Calu3 (cell line): ENCODE measurements at regions not wholly inside any gene's neighbourhood (a gene's known extent, or its start where the extent isn't known, plus 50 kb on each side); places are given as distances from the start of the nearest gene placed in this dataset.

Source experiments
- BruUV-seq: library from RNA; stranded (reverse); fragments of 400-500 nt; replicated peaks from 2 replicates; lab custom pipeline; 2021; lab: Mats Ljungman, UMichigan
- CTCF ChIA-PET: fragments of 300-600 bp; sonication (Branson Sonifier 250); formaldehyde crosslinking; loops from one replicate; lab custom pipeline; 2022; ENCODE audit warnings: antibody characterized with exemption; lab: Charles Lee
- DNase-seq: peaks from one replicate; pipeline ENCODE4 v3.0.0; 2022
- H3K27ac Mint-ChIP-seq: one replicate; pipeline ENCODE4 v1.8.0; 2022; ENCODE audit warnings: mixed read lengths; ENCODE audit not compliant: unreplicated experiment
- H3K27me3 Mint-ChIP-seq: one replicate; pipeline ENCODE4 v1.8.0; 2022; ENCODE audit warnings: mixed read lengths; ENCODE audit not compliant: unreplicated experiment
- H3K36me3 Mint-ChIP-seq: one replicate; pipeline ENCODE4 v1.8.0; 2022; ENCODE audit warnings: mild to moderate bottlenecking, moderate library complexity, mixed read lengths; ENCODE audit not compliant: insufficient read depth, unreplicated experiment
- H3K4me1 Mint-ChIP-seq: one replicate; pipeline ENCODE4 v1.8.0; 2022; ENCODE audit warnings: mild to moderate bottlenecking, low read depth, mixed read lengths; ENCODE audit not compliant: unreplicated experiment
- H3K4me3 Mint-ChIP-seq: one replicate; pipeline ENCODE4 v1.8.0; 2022; ENCODE audit warnings: mild to moderate bottlenecking, low read depth, moderate library complexity, mixed read lengths; ENCODE audit not compliant: unreplicated experiment
- H3K9me3 Mint-ChIP-seq: one replicate; pipeline ENCODE4 v1.8.0; 2022; ENCODE audit warnings: low read depth, mixed read lengths; ENCODE audit not compliant: unreplicated experiment
- intact Hi-C: fragments of 100-400 bp; cut with micrococcal nuclease; formaldehyde crosslinking; loops from one replicate; pipeline ENCODE4 v1.10.0; 2022; ENCODE audit not compliant: unreplicated experiment
- TF ChIP-seq, protein P1 (sequence below): fragments of 200-600 bp; IDR thresholded peaks from one replicate; pipeline ENCODE4 v1.8.0; 2022; ENCODE audit warnings: antibody characterized with exemption; ENCODE audit not compliant: unreplicated experiment

DNA sequence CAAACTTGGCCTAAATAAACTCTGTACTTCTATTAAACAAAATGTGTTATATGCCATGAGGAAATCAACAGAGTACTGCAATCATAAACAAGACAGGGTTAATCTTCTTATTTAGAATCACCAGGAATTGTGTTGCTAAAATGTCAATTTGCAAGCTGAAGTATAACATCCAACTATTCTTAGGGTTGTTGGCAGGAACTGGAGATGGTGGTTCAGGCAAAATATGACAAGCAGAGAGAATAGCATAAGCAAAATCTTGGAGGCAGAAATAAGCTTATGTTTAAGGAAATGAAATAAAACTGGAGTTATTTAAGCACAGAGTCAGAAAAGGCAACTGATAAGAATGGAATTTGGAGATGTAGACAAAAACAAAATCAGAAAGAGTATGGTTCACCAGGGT, 463.8 kb upstream of the SLC8A1 start:
- TF ChIP-seq, protein P1, sequence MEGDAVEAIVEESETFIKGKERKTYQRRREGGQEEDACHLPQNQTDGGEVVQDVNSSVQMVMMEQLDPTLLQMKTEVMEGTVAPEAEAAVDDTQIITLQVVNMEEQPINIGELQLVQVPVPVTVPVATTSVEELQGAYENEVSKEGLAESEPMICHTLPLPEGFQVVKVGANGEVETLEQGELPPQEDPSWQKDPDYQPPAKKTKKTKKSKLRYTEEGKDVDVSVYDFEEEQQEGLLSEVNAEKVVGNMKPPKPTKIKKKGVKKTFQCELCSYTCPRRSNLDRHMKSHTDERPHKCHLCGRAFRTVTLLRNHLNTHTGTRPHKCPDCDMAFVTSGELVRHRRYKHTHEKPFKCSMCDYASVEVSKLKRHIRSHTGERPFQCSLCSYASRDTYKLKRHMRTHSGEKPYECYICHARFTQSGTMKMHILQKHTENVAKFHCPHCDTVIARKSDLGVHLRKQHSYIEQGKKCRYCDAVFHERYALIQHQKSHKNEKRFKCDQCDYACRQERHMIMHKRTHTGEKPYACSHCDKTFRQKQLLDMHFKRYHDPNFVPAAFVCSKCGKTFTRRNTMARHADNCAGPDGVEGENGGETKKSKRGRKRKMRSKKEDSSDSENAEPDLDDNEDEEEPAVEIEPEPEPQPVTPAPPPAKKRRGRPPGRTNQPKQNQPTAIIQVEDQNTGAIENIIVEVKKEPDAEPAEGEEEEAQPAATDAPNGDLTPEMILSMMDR: no peak
- no peaks in the 10 kb centered on the region for H3K4me1 Mint-ChIP-seq
- H3K27ac Mint-ChIP-seq: no peak overlapping the region
- intact Hi-C loops: no loop called here
- no peak for DNase-seq
- H3K27me3 Mint-ChIP-seq: no peaks in the 10 kb centered on the region
- no TSS peak for BruUV-seq
- no peak overlapping the region for H3K4me3 Mint-ChIP-seq
- H3K36me3 Mint-ChIP-seq: no peaks in the 10 kb centered on the region
- CTCF ChIA-PET: no interaction called here
- peaks cover 3% of the 10 kb centered on the region for H3K9me3 Mint-ChIP-seq

DNA sequence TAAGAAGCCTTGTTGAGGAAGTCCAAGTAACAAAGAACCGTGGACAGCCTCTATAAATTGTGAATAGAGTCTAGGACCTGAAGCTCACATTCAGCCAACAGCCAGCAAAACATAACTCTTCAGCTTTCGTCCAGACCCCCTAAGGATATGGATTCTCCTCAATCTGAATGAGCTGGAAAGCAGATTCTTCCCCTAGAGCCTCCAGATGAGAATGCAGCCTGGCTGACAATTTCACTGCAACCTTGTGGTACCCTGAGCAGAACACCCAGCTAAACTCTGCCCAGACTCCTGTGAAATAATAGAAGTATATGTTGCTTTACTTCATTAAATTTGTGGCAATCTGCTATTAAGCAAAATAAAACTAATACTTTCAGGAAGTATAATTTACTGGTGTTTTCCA, 483.5 kb upstream of the SLC8A1 start:
- TF ChIP-seq, protein P1: no peak
- no peak overlapping the region for H3K27ac Mint-ChIP-seq
- intact Hi-C loops: no loop called here
- H3K4me1 Mint-ChIP-seq: no peaks in the 10 kb centered on the region
- no peak for DNase-seq
- H3K36me3 Mint-ChIP-seq: no peaks in the 10 kb centered on the region
- H3K4me3 Mint-ChIP-seq: no peak overlapping the region
- BruUV-seq: no TSS peak
- CTCF ChIA-PET: no interaction called here
- no peaks in the 10 kb centered on the region for H3K27me3 Mint-ChIP-seq
- H3K9me3 Mint-ChIP-seq: peaks cover 2% of the 10 kb centered on the region

DNA sequence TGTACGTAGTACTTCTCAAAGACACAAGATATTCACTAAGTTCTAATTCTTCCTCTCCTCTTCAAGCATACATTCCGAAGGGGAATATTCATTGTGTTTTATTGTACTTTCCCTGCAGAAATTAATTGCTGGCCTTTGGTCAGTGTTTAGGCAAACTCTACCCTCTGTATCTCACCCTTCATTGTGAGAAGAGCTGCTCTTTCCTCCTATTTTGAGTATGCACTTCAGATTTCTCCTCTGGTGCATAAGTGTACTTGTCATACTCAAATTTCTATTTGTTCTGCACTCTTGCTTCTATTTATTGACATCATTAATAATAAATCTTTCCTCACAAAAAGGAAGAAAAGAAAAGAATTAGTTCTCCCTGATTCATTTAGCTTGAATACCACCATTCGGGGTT, 485.4 kb upstream of the SLC8A1 start:
- no peaks in the 10 kb centered on the region for H3K36me3 Mint-ChIP-seq
- no peak overlapping the region for H3K4me3 Mint-ChIP-seq
- CTCF ChIA-PET: no interaction called here
- BruUV-seq: no TSS peak
- TF ChIP-seq, protein P1: no peak
- no peaks in the 10 kb centered on the region for H3K27me3 Mint-ChIP-seq
- peaks cover 3% of the 10 kb centered on the region for H3K9me3 Mint-ChIP-seq
- DNase-seq: no peak
- no peak overlapping the region for H3K27ac Mint-ChIP-seq
- H3K4me1 Mint-ChIP-seq: no peaks in the 10 kb centered on the region
- intact Hi-C loops: no loop called here

DNA sequence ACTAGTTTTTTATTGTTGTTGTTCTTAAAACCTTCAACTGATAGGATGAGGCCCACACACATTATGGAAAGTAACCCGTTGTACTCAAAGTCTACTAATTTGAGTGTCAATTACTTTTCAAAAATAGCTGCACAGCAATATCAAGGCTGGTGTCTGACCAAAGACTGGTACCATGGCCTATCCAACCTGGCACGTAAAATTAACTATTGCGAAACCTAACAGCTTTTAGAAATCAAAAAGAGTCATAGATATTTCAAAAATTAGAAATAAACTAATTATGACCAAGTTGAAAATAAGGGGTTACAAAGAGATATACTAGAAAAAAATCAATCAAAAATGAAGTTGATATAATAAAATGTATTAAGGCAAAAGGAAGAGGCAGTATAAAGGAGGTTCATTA, 501.5 kb upstream of the SLC8A1 start:
- no peak overlapping the region for H3K27ac Mint-ChIP-seq
- CTCF ChIA-PET: interaction anchor here (0.6 kb wide), 1 partner anchor 446 kb away, joined by 3 read pairs; no protein-coding TSS in a partner anchor
- TF ChIP-seq, protein P1: no peak
- intact Hi-C loops: loop anchor here (10.0 kb wide), 1 partner anchor 741 kb away; no protein-coding TSS in a partner anchor
- no TSS peak for BruUV-seq
- no peaks in the 10 kb centered on the region for H3K27me3 Mint-ChIP-seq
- no peak for DNase-seq
- no peak overlapping the region for H3K4me3 Mint-ChIP-seq
- no peaks in the 10 kb centered on the region for H3K4me1 Mint-ChIP-seq
- no peaks in the 10 kb centered on the region for H3K9me3 Mint-ChIP-seq
- H3K36me3 Mint-ChIP-seq: no peaks in the 10 kb centered on the region
